T-helper 2 cell treated with Interferon-gamma antibody and Interleukin-4, amounts not matched to agents 5 μg/mL and 100 μg/mL, for 36 hours (primary cell): ENCODE measurements at regions not wholly inside any gene's neighbourhood (a gene's known extent, or its start where the extent isn't known, plus 50 kb on each side); places are given as distances from the start of the nearest gene placed in this dataset.
"Not testable (repeated sequence)": the region's sequence is repeated elsewhere in the genome, so short reads cannot be mapped to it uniquely, and the experiment has no call there.

Experiments used
- DNase-seq: peaks from one replicate; pipeline ENCODE4 v3.0.0; 2021; ENCODE audit warnings: low spot score
- H3K27ac Mint-ChIP-seq: one replicate; pipeline ENCODE4 v1.8.0; 2021; ENCODE audit warnings: mild to moderate bottlenecking, mixed read lengths
- H3K27me3 Mint-ChIP-seq: one replicate; pipeline ENCODE4 v1.8.0; 2021; ENCODE audit warnings: low read depth, mixed read lengths
- H3K36me3 Mint-ChIP-seq: one replicate; pipeline ENCODE4 v1.8.0; 2021; ENCODE audit warnings: low read depth, mixed read lengths
- H3K4me1 Mint-ChIP-seq: one replicate; pipeline ENCODE4 v1.8.0; 2021; ENCODE audit warnings: low read depth, mixed read lengths
- H3K4me3 Mint-ChIP-seq: one replicate; pipeline ENCODE4 v1.8.0; 2022; ENCODE audit warnings: mild to moderate bottlenecking, moderate library complexity, mixed read lengths
- H3K9me3 Mint-ChIP-seq: one replicate; pipeline ENCODE4 v1.8.0; 2021; ENCODE audit warnings: mixed read lengths

GRCh38 chr13:44648392-44649103 lies 72.4 kb upstream of the TSC22D1 start:
- Mint-ChIP-seq H3K36me3 (no peaks in the 10 kb centered on the region), H3K4me1 (peaks cover 5% of the 10 kb centered on the region), H3K27ac (no peak overlapping the region), H3K9me3 (no peaks in the 10 kb centered on the region), H3K4me3 (no peak overlapping the region), H3K27me3 (peaks cover 6% of the 10 kb centered on the region)
- DNase-seq, result peak; percentile 6

DNA sequence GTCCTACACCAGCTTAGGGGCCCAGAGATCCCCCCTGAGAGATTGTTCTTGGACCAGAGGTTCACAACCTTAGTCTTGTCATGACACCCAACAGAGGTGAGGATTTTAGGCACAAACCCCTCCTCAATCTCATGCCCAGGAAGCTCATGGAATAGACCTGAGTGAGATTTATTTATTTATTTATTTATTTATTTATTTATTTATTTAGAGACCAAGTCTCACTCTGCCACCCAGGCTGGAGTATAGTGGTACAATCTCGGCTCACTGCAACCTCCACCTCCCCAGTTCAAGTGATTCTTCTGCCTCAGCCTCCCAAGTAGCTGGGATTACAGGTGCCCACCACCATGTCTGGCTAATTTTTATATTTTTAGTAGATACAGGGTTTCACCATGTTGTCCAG lies 71.4 kb upstream of the TSC22D1 start:
- H3K4me3 Mint-ChIP-seq, H3K9me3 Mint-ChIP-seq, H3K4me1 Mint-ChIP-seq, H3K27ac Mint-ChIP-seq, H3K27me3 Mint-ChIP-seq, DNase-seq, H3K36me3 Mint-ChIP-seq: not testable (repeated sequence)

DNA sequence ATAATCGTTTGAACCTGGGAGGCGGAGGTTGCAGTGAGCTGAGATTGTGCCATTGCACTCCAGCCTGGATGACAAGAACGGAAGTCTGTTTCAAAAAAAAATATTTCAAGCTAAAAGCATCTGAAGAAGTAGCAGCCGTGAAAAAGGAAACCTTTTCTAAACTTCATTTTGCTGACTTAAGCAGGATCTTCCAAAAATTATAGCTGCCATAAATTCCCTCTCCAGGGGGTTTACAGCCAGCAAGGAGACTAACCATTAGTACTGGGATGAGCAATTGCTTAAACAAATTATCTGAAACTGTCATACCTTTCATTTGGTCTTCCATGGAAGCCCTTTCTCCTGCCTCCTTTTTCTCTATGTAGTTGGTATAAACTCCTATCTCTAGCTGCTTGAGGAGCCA lies 69.9 kb upstream of the TSC22D1 start:
- no peaks in the 10 kb centered on the region for H3K9me3 Mint-ChIP-seq
- H3K27ac Mint-ChIP-seq, result no peak overlapping the region
- DNase-seq, result no peak
- peaks cover 4% of the 10 kb centered on the region for H3K27me3 Mint-ChIP-seq
- H3K4me1 Mint-ChIP-seq, result peaks cover 5% of the 10 kb centered on the region
- no peaks in the 10 kb centered on the region for H3K36me3 Mint-ChIP-seq
- no peak overlapping the region for H3K4me3 Mint-ChIP-seq

- Mint-ChIP-seq H3K4me3 (no peak overlapping the region), H3K27ac (no peak overlapping the region), H3K4me1 (no peaks in the 10 kb centered on the region), H3K9me3 (no peaks in the 10 kb centered on the region), H3K27me3 (peaks cover 4% of the 10 kb centered on the region), H3K36me3 (no peaks in the 10 kb centered on the region)
- DNase-seq, result no peak
Measured at GRCh38 chr13:44643256-44643655, 67.1 kb upstream of the TSC22D1 start.

DNA sequence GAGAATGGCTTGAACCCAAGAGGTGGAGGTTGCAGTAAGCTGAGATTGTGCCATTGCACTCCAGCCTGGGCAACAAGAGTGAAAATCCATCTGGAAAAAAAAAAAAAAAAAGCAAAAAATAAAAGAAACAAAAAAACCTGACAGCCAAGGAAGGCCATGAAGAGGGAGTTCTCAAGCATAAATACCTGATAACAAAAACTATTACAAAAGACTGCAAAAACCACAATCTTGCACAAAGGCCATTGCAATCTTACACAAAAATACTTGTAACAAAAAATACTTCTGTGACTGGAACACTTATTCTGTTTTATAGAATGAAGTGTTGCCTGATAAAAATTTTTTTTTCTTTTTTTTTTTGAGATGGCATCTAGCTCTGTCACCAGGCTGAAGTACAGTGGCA lies 61.5 kb upstream of the TSC22D1 start:
- no peak overlapping the region for H3K4me3 Mint-ChIP-seq

GRCh38 chr13:44629465-44630183 lies 53.5 kb upstream of the TSC22D1 start:
- Mint-ChIP-seq H3K4me3 (no peak overlapping the region), H3K9me3 (no peaks in the 10 kb centered on the region), H3K36me3 (no peaks in the 10 kb centered on the region), H3K27ac (no peak overlapping the region), H3K4me1 (no peaks in the 10 kb centered on the region), H3K27me3 (no peaks in the 10 kb centered on the region)
- DNase-seq, result no peak

More for the DNA sequence above, 61.5 kb upstream of the TSC22D1 start:
- DNase-seq, result no peak
- H3K27ac Mint-ChIP-seq, result no peak overlapping the region
- H3K4me1 Mint-ChIP-seq, result no peaks in the 10 kb centered on the region
- no peaks in the 10 kb centered on the region for H3K36me3 Mint-ChIP-seq
- H3K27me3 Mint-ChIP-seq, result no peaks in the 10 kb centered on the region
- H3K9me3 Mint-ChIP-seq, result no peaks in the 10 kb centered on the region

DNA sequence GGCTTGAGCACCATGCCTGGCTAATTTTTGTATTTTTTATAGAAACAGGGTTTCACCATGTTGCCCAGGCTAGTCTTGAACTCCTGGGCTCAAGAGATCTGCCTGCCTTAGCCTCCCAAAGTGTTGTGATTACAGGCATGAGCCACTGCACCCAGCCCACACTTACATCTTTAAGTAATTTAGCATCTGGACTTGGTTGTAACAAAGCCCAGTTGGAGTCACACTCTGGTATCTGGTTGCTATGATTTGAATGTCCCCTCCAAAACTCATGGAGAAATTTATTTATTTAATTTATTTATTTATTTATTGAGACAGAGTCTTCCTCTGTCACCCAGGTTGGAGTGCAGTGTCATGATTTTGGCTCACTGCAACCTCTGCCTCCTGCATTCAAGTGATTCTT lies 52.7 kb upstream of the TSC22D1 start:
- not testable (repeated sequence) for H3K36me3 Mint-ChIP-seq, H3K27ac Mint-ChIP-seq, H3K4me3 Mint-ChIP-seq, H3K4me1 Mint-ChIP-seq, DNase-seq, H3K27me3 Mint-ChIP-seq, H3K9me3 Mint-ChIP-seq

- H3K36me3 Mint-ChIP-seq, result no peaks in the 10 kb centered on the region
- DNase-seq, result no peak
- H3K9me3 Mint-ChIP-seq, result no peaks in the 10 kb centered on the region
Measured at GRCh38 chr13:44627441-44627840, 51.3 kb upstream of the TSC22D1 start.

DNA sequence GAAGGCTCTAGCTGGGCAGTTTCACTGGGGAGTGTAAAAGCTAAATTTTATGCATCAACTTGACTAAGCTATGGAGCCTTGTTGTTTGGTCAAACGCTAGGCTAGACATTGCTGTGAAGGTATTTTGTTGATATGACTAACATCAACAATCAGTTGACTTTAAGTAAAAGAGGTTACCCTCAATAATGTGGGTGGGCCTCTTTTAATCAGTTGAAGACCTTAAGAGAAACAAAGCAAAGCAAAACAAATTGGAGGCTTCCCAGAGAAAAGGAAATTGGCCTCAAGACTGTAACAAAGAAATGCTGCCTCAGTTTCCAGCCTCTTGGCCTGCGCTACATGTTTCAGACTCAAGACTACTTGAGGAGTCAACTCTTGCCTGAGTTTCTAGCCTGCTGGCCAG lies 50.0 kb upstream of the TSC22D1 start:
- Mint-ChIP-seq H3K4me1 (no peaks in the 10 kb centered on the region), H3K4me3 (no peak overlapping the region), H3K27me3 (peaks cover 5% of the 10 kb centered on the region), H3K36me3 (no peaks in the 10 kb centered on the region), H3K9me3 (no peaks in the 10 kb centered on the region), H3K27ac (no peak overlapping the region)
- no peak for DNase-seq

More at GRCh38 chr13:44627441-44627840, 51.3 kb upstream of the TSC22D1 start:
- H3K4me1 Mint-ChIP-seq, result no peaks in the 10 kb centered on the region
- H3K27me3 Mint-ChIP-seq, result peaks cover 2% of the 10 kb centered on the region
- no peak overlapping the region for H3K27ac Mint-ChIP-seq
- no peak overlapping the region for H3K4me3 Mint-ChIP-seq
